HepG2 (cell line): ENCODE measurements at regions not wholly inside any gene's neighbourhood (a gene's known extent, or its start where the extent isn't known, plus 50 kb on each side); places are given as distances from the start of the nearest gene placed in this dataset.

ENCODE experiments used
- ATAC-seq: fragments of 200-7000 bp; cut with Tn5 transposase; 3 replicates; pipeline ENCODE4 v1.9.1; 2020; ENCODE audit warnings: mild to moderate bottlenecking, moderate library complexity
- BruUV-seq: library from RNA; stranded (reverse); fragments of 400-500 nt; replicated peaks from 2 replicates; lab custom pipeline; 2021; lab: Mats Ljungman, UMichigan
- CTCF ChIA-PET: fragments of 300-600 bp; formaldehyde crosslinking; extraction: SDS; loops from one replicate; lab custom pipeline; 2021; ENCODE audit warnings: low total read pairs, inconsistent platforms, low intra/inter-chr PET ratio; lab: Yijun Ruan, JAX
- POLR2A ChIA-PET: fragments of 350-600 bp; sonication (Branson Sonifier 250); formaldehyde crosslinking; loops from one replicate; lab custom pipeline; 2020; ENCODE audit warnings: antibody characterized with exemption, inconsistent platforms; lab: Yijun Ruan, JAX
- DNase-seq: peaks from one replicate; pipeline ENCODE4 v3.0.0-alpha.2; 2015; ENCODE audit warnings: low spot score
- FAIRE-seq: peaks from 3 replicates; lab custom pipeline; 2011; peaks lifted over from hg19 to GRCh38; lab: Jason Lieb, UNC
- H2AFZ ChIP-seq: one replicate; pipeline ENCODE4 v1.6.1; 2011; ENCODE audit warnings: low read length, inconsistent platforms
- H3K27ac ChIP-seq: fragments of 300-600 bp; 3 replicates; pipeline ENCODE4 v1.8.0; 2011; ENCODE audit warnings: mixed run types, mild to moderate bottlenecking, mixed read lengths, low read length, inconsistent platforms; ENCODE audit not compliant: insufficient read depth; ENCODE audit errors: extremely low read length
- H3K27me3 ChIP-seq, 2 experiments: fragments of 200-600 bp in 1 of 2; 2 replicates in 1 of 2; 3 replicates in 1 of 2; pipeline versions ENCODE4 v1.6.0 to v1.8.0; 2011; ENCODE audit warnings: low read length in 2 of 2, mild to moderate bottlenecking in 2 of 2, moderate library complexity in 2 of 2, inconsistent platforms in 1 of 2; ENCODE audit not compliant: insufficient read depth in 2 of 2, control insufficient read depth in 1 of 2
- H3K36me3 ChIP-seq, 2 experiments: fragments of 200-600 bp in 1 of 2; replicated peaks in 1 of 2; 2 replicates in 1 of 2; 3 replicates in 1 of 2; pipeline versions ENCODE4 v1.5.1 to v1.8.0; 2011; ENCODE audit warnings: low read length in 2 of 2, inconsistent platforms in 1 of 2; ENCODE audit not compliant: insufficient read depth in 2 of 2, control insufficient read depth in 1 of 2
- H3K4me1 ChIP-seq: 2 replicates; pipeline ENCODE4 v1.5.1; 2012; ENCODE audit warnings: low read length, inconsistent platforms; ENCODE audit not compliant: insufficient read depth
- H3K4me2 ChIP-seq: 2 replicates; pipeline ENCODE4 v1.6.0; 2011; ENCODE audit warnings: low read depth, low read length, inconsistent platforms
- H3K4me3 ChIP-seq, 3 experiments: fragments of 200-600 bp in 1 of 3; sonication (generic), shearing (Covaris generic) in 1 of 3; replicated peaks in 1 of 3; 2 replicates each; pipeline ENCODE4 v1.5.1; 2011 to 2016; ENCODE audit warnings: low read length in 3 of 3, inconsistent platforms in 2 of 3, low read depth in 2 of 3, mild to moderate bottlenecking in 2 of 3, control low read depth in 1 of 3, mixed read lengths in 1 of 3; ENCODE audit not compliant: insufficient read depth in 1 of 3
- H3K79me2 ChIP-seq: one replicate; pipeline ENCODE4 v1.6.1; 2011; ENCODE audit warnings: low read length, inconsistent platforms; ENCODE audit not compliant: insufficient read depth
- H3K9ac ChIP-seq: 2 replicates; pipeline ENCODE4 v1.6.0; 2011; ENCODE audit warnings: mild to moderate bottlenecking, low read depth, low read length, inconsistent platforms; ENCODE audit not compliant: insufficient read depth
- H3K9me3 ChIP-seq: 2 replicates; pipeline ENCODE4 v1.5.1; 2012; ENCODE audit warnings: mild to moderate bottlenecking, low read length
- H4K20me1 ChIP-seq: 2 replicates; pipeline ENCODE4 v1.6.0; 2011; ENCODE audit warnings: inconsistent platforms, mild to moderate bottlenecking, low read length, moderate library complexity; ENCODE audit not compliant: insufficient read depth
- ARNT2 ChIP-seq: sonication (generic); formaldehyde crosslinking; IDR thresholded peaks from 2 replicates; pipeline ENCODE4 v1.8.0; 2022; ENCODE audit warnings: mild to moderate bottlenecking, low read depth, missing genetic modification reagents, moderate library complexity
- CBX2 ChIP-seq, 2 experiments: fragments of 200-600 bp in 1 of 2; sonication (generic); formaldehyde crosslinking in 1 of 2; IDR thresholded peaks; 2 replicates each; pipeline versions ENCODE4 v1.7.0 to v1.8.1; 2018 to 2022; ENCODE audit warnings: low read depth in 2 of 2, low read length in 1 of 2, mild to moderate bottlenecking in 1 of 2, missing genetic modification reagents in 1 of 2
- CC2D1A ChIP-seq: sonication (generic); formaldehyde crosslinking; IDR thresholded peaks from 2 replicates; pipeline ENCODE4 v1.8.1; 2023; ENCODE audit warnings: mild to moderate bottlenecking, missing genetic modification reagents
- GTF3A ChIP-seq: sonication (generic); formaldehyde crosslinking; conservative IDR thresholded peaks from 2 replicates; pipeline ENCODE4 v1.4.0; 2020; ENCODE audit warnings: mild to moderate bottlenecking, missing genetic modification reagents
- HNRNPLL ChIP-seq: fragments of 200-400 bp; formaldehyde crosslinking; IDR thresholded peaks from 2 replicates; pipeline ENCODE4 v1.6.1; 2017; ENCODE audit warnings: mild to moderate bottlenecking, low read depth, low read length; ENCODE audit not compliant: poor library complexity, severe bottlenecking
- KLF12 ChIP-seq: sonication (generic); formaldehyde crosslinking; IDR thresholded peaks from 2 replicates; pipeline ENCODE4 v1.4.0; 2020; ENCODE audit warnings: missing genetic modification reagents, borderline replicate concordance
- NFATC3 ChIP-seq: sonication (generic); formaldehyde crosslinking; IDR thresholded peaks from 2 replicates; pipeline ENCODE4 v1.5.1; 2020; ENCODE audit warnings: mild to moderate bottlenecking, missing genetic modification reagents
- SP5 ChIP-seq: IDR thresholded peaks from 2 replicates; pipeline ENCODE4 v1.6.1; 2016; ENCODE audit warnings: low read depth, borderline replicate concordance
- TBX2 ChIP-seq: sonication (generic); formaldehyde crosslinking; IDR thresholded peaks from 2 replicates; pipeline ENCODE4 v1.5.0; 2020; ENCODE audit warnings: missing genetic modification reagents, mild to moderate bottlenecking, borderline replicate concordance
- YEATS4 ChIP-seq: sonication (generic); formaldehyde crosslinking; IDR thresholded peaks from 2 replicates; pipeline ENCODE4 v1.4.0; 2020; ENCODE audit warnings: missing genetic modification reagents, borderline replicate concordance
- ZBTB42 ChIP-seq: sonication (generic); formaldehyde crosslinking; IDR thresholded peaks from 2 replicates; pipeline ENCODE4 v1.5.0; 2020; ENCODE audit warnings: mild to moderate bottlenecking, missing genetic modification reagents
- ZKSCAN5 ChIP-seq: sonication (generic); formaldehyde crosslinking; IDR thresholded peaks from 2 replicates; pipeline ENCODE4 v1.5.1; 2020; ENCODE audit warnings: mild to moderate bottlenecking, missing genetic modification reagents
- ZNF513 ChIP-seq: sonication (generic); formaldehyde crosslinking; conservative IDR thresholded peaks from 2 replicates; pipeline ENCODE4 v1.5.0; 2020; ENCODE audit warnings: missing genetic modification reagents
- ZNF841 ChIP-seq: sonication (generic); formaldehyde crosslinking; IDR thresholded peaks from 2 replicates; pipeline ENCODE4 v1.8.1; 2023; ENCODE audit warnings: missing genetic modification reagents, borderline replicate concordance
- WGBS: methylation state at CpG from one replicate; pipeline ENCODE4 v1.1.6; 2017; ENCODE audit warnings: low lambda C conversion rate; 5-methylcytosine and 5-hydroxymethylcytosine counted together
- in situ Hi-C: cut with HindIII; loops from 2 replicates; pipeline ENCODE4 v1.10.0; 2017; ENCODE audit warnings: low pct_unique_long_range_greater_than_20kb; ENCODE audit not compliant: extremely low pct_ligation_motif_present
- intact Hi-C: fragments of 100-400 bp; cut with micrococcal nuclease; formaldehyde crosslinking; loops from one replicate; pipeline ENCODE4 v1.10.0; 2022; ENCODE audit not compliant: unreplicated experiment
- TF ChIP-seq, protein P1 (sequence below): sonication (generic); formaldehyde crosslinking; IDR thresholded peaks from 2 replicates; pipeline ENCODE4 v1.4.0; 2020; ENCODE audit warnings: missing genetic modification reagents
- TF ChIP-seq, protein P2 (sequence below): IDR thresholded peaks from 2 replicates; pipeline ENCODE4 v1.4.0; 2020; ENCODE audit warnings: mild to moderate bottlenecking, missing genetic modification reagents

GRCh38 chr13:95360464-95361097 is 59.3 kb upstream of the ABCC4 start:
- intact Hi-C loops: no loop called here
- H3K4me3 ChIP-seq: no peak overlapping the region
- no peak overlapping the region for H3K9ac ChIP-seq
- H3K4me1 ChIP-seq: no peaks in the 10 kb centered on the region; the same call in 1 of the 2 replicates
- BruUV-seq: no TSS peak
- no peaks in the 10 kb centered on the region for H3K79me2 ChIP-seq
- no peak for FAIRE-seq
- in situ Hi-C loops: no loop called here
- 62% methylated on average over 9 of the region's 9 CpGs for WGBS
- no peaks in the 10 kb centered on the region; a peak in 1 of 5 replicates for H3K27me3 ChIP-seq
- H2AFZ ChIP-seq: no peak overlapping the region
- no peak for ATAC-seq
- no peak for DNase-seq
- H4K20me1 ChIP-seq: no peaks in the 10 kb centered on the region
- ChIA-PET CTCF (no interaction called here), POLR2A (no interaction called here)
- no peak overlapping the region for H3K4me2 ChIP-seq
- no peaks in the 10 kb centered on the region for H3K36me3 ChIP-seq
- no peak overlapping the region for H3K27ac ChIP-seq
- peaks cover 4% of the 10 kb centered on the region; the same call in 1 of the 2 replicates for H3K9me3 ChIP-seq
- TF ChIP-seq ARNT2 (CRISPR knock-in tag) (no peak), CC2D1A (no peak), ZBTB42 (no peak), GTF3A (CRISPR knock-in tag) (no peak), CBX2 (IDR thresholded peaks at IDR 0.05; ENCODE audit: low read depth, low read length) (no peak), CBX2 (CRISPR knock-in tag; IDR thresholded peaks at IDR 0.05; ENCODE audit: low read depth) (no peak), YEATS4 (no peak), KLF12 (CRISPR knock-in tag) (no peak), ZKSCAN5 (no peak), ZNF513 (CRISPR knock-in tag) (no peak), HNRNPLL (no peak), TBX2 (CRISPR knock-in tag) (no peak), NFATC3 (no peak), SP5 (CRISPR knock-in tag) (no peak), ZNF841 (CRISPR knock-in tag) (no peak)
- TF ChIP-seq, protein P1, sequence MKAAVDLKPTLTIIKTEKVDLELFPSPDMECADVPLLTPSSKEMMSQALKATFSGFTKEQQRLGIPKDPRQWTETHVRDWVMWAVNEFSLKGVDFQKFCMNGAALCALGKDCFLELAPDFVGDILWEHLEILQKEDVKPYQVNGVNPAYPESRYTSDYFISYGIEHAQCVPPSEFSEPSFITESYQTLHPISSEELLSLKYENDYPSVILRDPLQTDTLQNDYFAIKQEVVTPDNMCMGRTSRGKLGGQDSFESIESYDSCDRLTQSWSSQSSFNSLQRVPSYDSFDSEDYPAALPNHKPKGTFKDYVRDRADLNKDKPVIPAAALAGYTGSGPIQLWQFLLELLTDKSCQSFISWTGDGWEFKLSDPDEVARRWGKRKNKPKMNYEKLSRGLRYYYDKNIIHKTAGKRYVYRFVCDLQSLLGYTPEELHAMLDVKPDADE (CRISPR knock-in tag): no peak
- TF ChIP-seq, protein P2, sequence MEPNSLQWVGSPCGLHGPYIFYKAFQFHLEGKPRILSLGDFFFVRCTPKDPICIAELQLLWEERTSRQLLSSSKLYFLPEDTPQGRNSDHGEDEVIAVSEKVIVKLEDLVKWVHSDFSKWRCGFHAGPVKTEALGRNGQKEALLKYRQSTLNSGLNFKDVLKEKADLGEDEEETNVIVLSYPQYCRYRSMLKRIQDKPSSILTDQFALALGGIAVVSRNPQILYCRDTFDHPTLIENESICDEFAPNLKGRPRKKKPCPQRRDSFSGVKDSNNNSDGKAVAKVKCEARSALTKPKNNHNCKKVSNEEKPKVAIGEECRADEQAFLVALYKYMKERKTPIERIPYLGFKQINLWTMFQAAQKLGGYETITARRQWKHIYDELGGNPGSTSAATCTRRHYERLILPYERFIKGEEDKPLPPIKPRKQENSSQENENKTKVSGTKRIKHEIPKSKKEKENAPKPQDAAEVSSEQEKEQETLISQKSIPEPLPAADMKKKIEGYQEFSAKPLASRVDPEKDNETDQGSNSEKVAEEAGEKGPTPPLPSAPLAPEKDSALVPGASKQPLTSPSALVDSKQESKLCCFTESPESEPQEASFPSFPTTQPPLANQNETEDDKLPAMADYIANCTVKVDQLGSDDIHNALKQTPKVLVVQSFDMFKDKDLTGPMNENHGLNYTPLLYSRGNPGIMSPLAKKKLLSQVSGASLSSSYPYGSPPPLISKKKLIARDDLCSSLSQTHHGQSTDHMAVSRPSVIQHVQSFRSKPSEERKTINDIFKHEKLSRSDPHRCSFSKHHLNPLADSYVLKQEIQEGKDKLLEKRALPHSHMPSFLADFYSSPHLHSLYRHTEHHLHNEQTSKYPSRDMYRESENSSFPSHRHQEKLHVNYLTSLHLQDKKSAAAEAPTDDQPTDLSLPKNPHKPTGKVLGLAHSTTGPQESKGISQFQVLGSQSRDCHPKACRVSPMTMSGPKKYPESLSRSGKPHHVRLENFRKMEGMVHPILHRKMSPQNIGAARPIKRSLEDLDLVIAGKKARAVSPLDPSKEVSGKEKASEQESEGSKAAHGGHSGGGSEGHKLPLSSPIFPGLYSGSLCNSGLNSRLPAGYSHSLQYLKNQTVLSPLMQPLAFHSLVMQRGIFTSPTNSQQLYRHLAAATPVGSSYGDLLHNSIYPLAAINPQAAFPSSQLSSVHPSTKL (CRISPR knock-in tag): no peak
